NOMO-1 treated with DMSO at 0.1 percent for 48 hours (cell line): ENCODE measurements at regions not wholly inside any gene's neighbourhood (a gene's known extent, or its start where the extent isn't known, plus 50 kb on each side); places are given as distances from the start of the nearest gene placed in this dataset.

ENCODE experiments used
- DNase-seq: peaks from one replicate; lab custom pipeline; 2025; ENCODE audit not compliant: unreplicated experiment; lab: John Stamatoyannopoulos, UW

DNA sequence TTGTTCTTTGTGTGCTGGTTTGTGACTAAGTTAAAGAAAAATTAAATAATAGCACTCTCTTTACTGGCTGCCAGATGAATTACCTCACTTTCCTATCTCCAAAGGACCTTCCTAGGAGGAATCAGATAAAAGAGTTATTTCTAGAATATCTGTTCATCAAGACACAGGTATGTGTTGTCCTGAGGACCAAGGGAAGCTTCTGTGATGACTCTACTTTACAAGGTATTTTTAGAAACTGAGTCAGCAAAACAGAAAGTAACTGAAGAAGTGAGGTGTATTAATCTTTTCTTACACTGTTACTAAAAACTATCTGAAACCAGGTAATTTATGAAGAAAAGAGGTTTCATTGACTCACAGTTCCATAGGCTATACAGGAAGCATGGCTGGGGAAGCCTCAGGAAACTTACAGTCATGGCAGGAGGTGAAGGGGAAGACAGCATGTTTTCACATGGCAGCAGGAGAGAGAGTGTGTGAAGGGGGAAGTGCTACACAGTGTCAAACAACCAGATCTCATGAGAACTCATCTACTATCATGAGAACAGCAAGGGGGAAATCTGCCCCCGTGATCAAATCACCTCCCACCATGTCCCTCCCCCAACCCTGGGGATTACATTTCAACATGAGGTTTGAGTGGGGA, 189.2 kb upstream of the DMAC1 start:
- no peak for DNase-seq

DNA sequence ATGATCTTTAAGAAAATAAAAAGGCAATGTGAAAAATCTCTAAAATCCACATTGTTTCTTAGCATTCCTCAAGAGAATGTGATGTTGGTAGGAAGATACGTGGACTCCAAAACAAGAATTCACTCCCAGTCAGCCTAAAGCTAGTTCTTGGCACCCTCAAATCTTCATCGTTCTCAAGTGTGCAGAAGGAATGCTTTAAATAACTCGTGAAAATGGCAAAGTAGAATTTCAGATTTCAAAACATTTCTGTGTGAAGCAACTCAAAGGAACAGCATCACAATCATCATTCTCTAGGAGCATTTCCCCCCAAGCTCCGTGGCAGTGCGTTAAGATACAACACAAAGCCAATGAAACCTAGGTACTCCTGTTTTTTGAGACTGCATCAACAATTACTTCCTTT, 185.1 kb upstream of the DMAC1 start:
- DNase-seq, result no peak

DNA sequence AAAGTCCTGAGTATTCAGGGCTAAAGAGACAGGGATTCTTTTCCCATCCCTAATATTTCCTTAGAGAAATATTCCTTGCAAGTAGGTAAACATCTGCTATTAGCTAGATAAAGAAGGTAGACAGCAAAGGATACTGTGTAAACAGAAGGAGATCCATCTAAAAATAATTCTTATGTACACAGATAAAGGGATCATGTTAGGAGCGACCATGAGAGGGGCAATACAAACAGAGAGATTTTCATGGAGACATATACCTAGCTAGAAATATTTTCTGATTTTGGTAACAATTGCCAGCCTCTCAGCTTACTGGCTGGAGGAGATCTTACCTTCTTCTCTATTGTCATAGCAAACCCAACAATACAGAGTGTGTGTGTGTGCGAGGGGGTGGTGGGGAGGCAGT, 184.6 kb upstream of the DMAC1 start:
- DNase-seq, result no peak

DNA sequence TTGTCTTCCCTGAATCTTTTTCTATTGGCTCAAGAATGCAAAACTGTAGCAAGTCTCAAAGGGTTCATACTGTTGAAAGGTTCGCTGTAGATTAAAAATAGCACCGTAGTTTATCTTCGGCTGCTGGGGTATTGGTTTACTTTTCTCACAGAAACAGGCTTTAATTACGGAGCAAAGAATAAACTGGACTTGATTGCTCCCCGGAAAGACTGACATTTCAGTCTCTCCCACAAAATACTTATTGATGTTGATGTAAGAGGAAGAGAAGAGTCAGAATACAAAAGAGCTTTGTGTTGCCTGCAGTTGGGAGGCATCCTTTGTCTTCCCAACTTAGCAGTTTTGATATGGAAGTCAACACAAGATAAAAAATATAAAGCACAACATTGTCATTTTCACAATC, 183.9 kb upstream of the DMAC1 start:
- DNase-seq, result no peak

DNA sequence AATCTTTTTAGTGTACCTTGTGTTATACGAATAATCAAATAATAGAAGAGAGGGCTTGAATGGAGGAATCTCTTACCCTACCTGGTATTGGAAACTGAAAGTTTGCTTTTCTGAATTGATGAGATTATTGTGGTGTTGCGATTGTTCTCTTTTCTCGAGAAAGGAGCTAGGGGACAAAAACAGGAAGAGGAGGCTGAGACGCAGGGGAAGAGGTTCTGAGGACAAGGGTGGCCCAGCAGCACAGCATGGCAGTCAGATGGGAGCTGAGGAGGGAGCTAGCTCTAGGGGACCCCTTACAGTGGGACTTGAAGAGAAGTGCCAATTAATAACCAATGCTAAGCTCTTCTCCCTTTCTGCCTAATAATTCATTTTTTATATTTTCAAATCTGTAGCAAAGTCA, 183.3 kb upstream of the DMAC1 start:
- DNase-seq, result no peak

DNA sequence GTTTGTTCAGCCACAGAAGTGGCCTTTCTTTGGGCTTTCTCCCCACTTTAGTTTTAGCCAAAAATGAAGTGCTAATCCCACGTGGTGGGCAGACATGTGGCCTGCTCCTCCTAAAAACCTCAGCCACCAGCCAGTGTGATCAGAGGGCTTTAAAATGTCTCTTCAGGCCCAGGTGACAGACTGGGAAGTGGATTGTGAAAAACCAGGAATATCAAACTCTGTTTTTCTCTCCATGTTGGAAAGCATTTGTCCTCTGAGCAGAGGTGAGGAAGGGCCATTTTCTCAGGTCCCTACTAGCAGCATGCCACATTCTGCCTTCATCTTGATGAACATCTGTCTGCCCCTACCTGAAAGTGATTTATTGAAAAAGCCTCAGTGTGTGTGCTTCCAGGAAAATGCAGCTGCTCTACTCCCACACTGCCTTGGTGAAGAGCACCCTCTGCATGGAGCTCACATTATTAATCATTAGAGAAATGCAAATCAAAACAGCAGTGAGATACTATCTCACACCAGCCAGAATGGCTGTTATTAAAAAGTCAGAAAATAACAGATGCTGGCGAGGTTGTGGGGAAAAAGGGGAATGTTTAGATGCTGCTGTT, 181.2 kb upstream of the DMAC1 start:
- DNase-seq, result no peak

DNA sequence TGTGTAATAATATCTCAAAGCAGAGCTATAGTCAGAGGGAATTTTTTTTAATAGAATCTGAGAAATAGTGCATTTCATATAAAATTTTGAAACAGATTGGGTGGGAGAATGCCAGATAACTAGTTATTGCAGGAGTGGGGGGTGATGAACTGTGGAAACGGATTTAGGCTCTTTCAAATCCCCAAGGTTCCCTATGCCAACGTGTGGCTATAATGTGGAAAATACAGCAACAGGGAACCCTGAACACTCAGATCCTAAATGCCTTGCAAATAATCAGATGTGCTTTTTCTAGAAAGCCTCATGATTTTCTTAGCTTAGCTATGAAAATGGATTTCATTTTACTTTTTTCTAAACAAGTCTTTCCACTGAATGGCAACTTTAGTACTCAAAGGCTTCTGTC, 180.5 kb upstream of the DMAC1 start:
- no peak for DNase-seq

DNA sequence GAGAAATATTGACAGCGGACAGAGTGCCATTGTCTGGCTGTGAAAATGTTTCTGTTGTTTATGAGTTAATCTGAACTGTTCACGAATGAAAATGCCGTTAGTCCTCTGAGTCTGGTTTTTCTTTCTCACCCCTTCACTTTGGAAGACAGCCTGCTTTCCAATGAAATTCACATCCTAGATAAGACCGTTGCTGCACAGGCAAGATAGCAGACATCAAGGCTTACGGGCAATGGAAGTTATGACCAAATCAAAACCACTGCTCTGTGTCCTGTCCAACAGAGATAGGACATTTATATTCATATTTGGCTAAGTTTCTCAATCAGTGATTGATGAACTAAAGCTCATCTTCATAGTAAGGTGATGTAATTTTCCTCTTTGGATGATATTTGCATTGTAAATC, 180.0 kb upstream of the DMAC1 start:
- DNase-seq, result no peak

DNA sequence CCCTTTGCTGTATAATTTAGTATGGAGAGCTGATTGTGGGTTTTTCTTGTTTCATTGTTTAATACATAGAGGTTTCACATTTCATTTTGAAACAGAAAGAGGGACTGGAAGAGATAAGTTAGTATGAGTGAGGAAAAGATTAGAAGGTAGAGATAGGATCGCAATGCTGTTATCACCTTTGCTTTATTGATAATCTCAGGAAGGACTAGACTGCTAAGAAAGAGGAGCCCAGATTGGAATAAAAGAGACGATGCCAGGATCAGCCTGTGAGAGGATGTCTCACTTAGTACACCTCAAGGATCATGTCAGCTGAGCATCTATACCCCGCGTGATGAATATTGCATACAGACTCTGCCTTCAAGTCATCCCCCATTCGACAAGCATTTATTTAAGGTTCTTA, 178.0 kb upstream of the DMAC1 start:
- no peak for DNase-seq

DNA sequence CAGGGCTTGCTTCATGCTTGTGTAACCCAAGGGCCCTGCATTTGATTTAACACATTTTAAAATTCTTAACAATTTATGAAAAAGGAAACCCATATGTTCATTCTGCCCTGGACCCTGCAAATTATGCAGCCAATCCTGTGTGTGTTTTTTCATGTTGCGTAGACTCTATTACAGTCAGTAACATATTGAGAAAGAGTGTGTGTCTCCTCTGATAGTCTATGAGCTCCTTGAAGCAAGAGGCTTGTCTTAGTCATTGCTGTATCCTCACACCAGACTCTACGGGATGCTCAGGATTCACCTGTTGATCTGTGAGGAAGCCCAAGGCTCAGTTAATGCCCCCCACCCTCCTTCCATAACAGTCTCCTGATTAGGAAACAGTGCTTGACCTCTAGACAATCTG, 177.3 kb upstream of the DMAC1 start:
- peak; percentile 36 for DNase-seq

DNA sequence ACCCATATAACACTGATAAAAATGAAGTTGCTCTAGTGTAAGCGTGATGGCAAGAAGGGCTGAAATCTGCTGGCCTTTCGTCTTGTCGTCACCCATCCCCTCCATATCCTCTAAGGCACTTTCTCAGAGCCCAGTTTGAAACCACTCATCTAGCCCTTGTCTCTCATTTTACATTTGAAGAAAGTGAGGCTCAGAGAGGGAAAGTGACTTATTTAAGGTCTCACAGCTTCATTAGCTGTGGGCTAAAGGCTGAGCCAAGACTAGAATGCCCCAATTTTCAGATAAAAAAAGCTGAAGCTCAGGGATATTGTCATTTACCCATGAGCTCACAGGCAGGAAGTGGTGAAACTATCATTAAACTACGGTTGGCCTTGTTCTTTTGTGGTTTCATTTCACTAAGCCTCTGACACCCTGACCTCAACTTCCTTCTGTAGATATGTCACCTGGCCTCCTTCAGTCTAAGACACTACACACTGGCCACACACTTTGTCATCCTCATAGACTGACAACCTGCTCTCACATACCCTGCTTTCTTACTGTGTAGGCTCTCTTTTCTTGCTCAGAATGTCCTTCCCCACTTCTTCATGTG, 176.7 kb upstream of the DMAC1 start:
- DNase-seq, result peak; percentile 85

DNA sequence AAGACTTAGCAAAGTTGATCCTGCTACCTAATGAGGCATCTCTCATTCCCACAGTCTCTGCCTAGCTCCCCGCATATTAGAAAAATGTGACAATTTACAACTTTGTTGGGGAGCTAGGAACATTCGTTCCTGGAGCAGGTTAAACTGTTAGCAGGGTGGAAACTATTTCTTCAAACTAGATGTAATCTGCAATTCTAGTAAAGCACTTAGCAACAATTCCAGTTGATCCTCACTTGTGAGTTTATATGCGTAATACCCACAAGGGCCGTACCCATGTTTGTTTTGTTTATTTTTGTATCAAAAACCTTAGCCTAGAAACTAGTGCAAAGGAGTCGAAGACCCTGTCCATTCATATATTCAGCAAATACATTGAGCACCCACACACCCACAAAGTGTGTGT, 175.8 kb upstream of the DMAC1 start:
- no peak for DNase-seq

DNA sequence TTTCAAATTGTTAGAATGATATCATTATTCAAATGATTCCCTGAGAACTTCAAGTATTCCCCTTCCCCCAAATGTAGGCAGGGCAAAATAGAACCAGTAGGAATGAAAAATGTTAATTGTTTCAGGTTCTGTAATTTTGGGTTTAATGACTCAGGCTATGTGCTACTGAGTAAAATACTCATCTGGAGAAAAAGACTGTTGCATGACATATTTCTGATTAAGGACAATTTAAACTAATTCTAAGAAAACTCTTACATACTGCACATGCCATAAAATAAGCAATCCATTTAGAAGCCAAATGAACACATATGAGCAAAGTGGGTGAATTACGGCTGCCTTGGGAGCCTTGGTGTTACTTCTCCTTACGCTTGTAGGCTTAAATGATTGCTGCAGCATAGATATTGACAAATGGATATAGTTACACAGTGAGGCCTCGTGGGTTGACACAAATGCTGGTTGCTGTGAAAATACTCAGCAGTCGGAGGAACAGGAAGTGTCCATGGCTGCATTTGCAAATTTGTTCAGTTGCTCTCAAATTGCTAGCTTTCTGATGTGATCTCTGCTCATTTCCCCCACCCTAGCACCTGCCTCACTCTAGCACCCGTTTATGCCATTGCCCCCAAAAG, 174.9 kb upstream of the DMAC1 start:
- peak; percentile 69 for DNase-seq

DNA sequence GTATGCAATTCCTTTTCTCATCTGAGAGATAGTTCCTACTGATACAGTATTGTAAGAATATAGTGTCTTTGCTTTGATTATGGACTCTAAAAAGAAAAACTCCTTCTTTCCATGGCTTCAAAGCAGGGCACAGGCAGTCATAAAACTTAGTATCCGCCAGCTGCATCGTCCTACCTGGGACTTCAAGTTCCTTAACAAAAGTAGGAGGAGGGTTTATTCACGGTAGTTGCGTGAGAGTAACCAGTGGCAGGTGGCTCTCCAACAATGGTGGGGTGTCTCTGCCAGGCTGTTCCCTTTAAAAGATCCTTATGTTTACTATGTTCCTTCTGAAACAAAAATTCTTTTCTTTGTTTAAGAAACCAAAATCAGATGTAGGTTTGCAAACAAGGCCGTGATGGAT, 173.5 kb upstream of the DMAC1 start:
- no peak for DNase-seq

DNA sequence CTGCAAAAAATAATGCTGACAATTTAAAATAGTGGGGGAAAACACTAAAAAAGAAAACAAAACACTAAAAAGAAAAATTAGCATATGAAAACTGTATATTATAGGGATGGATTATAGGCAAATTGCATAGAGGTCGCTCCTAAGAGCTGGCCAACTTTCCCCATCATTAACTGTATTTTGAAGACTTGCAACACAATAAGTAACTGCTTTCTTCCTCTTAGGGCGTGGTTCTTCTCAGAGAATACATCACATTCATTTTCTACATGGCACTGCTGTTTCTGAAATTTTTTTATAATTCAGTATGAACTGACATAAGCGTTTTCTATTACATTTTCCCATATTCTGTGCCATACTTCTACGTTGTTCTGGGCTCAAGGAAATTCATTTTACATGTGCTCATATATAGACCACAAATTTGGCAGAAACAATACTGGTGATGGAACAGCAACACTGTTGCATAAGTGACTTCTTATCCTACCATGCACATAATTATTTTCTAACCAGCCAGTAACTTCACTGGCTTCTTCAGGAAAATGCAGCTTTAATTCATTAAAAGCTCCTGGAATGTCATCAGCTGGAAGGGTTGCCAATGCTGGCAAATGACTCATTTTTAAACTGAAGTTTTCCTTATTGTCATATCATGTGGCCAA, 171.2 kb upstream of the DMAC1 start:
- DNase-seq, result peak; percentile 56

DNA sequence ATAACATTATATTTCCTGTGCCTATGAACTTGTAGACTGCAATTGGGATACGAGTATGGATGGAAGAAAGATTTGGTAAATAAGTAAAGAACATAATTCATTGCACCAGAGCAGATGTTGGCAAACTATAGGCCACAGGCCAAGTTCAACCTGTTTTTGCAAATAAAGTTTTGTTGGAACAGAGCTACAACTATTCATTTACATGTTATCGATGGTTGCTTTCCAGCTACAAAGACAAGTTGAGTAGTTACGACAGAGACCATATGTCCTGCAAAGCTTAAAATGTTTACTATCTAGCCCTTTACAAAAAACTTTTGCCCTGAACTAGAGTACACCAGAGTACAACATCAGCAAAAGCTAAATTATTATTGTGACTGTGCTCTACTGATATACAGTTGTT, 169.1 kb upstream of the DMAC1 start:
- DNase-seq, result no peak

DNA sequence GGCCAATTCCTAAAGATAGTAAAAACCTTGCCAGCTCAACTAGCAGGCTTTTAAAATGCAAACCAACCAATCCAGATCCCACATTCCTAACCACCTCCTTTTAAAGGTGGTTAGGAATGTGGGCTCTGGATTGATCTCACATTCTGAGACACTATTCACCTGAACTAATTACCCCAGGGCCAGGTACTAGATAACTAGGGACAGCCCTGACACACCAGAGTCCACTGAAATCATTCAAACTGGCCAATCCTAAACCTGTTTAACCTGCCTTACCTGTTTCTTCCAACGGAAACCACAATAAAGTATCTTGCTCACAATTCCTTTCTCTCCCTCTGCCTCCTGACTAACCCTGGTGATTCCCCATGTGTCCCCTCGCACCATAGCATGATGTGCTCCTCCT, 168.3 kb upstream of the DMAC1 start:
- DNase-seq, result no peak

DNA sequence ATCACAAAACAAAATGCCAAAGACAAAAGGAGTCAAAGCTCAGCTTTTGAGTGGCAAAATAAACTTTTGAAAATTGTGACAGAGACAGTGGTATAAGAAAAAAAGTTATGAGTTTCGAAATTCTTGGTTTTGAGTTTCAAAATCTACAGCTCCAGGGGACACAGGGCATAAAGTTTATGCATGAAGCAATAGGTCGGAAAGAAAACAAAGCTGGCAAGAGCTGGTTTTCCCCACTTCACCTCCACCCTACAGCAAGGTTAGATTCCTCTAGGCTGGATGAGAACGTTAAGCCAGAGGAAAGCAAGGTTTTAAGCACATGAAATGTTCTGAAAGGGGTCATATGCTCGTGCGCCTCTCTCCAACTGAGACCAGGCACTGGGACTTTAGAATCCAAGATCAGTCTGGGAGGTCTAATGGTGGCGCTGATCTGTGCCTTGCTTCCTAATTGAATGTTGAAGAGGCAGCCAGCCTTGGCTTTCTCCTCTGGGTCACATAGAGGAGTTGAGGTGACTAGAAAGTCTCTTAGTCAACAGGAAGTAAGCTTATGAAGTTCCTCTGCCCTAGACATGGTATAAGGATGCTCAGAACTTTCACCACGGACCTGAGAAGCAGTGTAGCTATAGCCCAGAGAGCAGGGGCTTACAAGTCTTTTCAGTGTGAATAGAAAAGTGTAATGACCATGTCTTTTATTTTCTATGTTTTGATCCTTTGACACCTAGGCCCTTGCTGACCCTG, 167.7 kb upstream of the DMAC1 start:
- DNase-seq, result peak; percentile 35

DNA sequence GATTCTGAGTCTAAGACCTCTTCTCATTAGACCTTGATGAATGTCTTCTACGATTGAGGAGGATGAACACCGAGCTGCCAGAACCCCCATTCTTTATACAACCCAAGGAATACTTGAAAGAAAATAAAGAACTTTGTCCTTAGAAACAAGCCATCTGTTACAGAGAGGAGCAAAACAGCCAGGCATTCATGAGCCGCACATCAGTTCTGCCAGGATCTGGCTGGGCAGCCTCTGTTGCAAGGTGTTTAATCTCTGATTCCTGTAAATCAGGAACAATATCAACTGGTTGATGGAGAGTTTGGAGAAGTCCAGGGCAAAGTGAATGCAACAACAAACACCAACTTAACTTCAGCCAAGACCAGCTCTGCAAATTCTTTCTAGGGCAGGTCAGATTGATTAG, 165.5 kb upstream of the DMAC1 start:
- DNase-seq, result no peak

DNA sequence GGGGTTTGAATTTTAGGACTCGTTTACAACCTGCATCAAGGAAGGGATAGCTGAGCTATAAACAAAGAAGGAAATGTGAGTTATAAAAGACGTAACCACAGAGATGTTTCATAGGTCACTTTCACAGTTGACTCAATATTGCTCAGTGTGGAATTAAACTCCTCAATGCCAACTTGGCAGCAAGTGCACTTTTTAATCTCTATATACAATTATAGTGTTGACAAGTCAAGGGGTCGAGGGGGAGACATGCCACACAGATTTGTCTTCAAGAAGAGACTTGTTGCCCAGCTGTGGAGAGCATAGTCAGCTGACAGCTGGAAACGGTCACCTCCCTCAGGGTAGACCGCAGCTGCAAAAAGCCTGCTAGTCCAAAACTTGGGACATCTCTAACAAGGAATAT, 163.4 kb upstream of the DMAC1 start:
- no peak for DNase-seq

DNA sequence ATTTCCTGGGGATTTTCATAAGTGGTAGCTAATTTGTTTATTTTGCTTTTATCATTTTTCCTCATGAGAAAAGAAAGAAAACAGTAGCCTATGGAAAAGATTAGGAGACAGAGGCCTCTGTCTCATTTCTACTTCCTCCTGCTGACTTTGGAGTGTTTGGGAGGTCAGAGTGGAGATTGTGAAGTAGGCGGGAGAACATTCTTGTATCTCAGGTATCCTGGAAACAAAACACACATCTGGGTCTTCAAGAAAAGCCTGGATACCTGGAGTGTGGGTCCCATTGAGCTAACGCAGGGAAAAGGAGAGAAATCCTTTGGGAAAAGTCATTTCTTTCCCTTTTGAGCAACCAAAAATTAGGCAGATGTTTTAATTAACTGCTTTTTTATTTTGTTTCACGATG, 161.5 kb upstream of the DMAC1 start:
- no peak for DNase-seq
